Neuronal stem cell (in vitro differentiated cells): ENCODE measurements at regions not wholly inside any gene's neighbourhood (a gene's known extent, or its start where the extent isn't known, plus 50 kb on each side); places are given as distances from the start of the nearest gene placed in this dataset.

Experiments
- DNase-seq: peaks from one replicate; pipeline ENCODE4 v3.0.0-alpha.2; 2013; ENCODE audit warnings: low spot score
- H2AFZ ChIP-seq: one replicate; pipeline ENCODE4 v1.6.1; 2013; ENCODE audit warnings: mild to moderate bottlenecking, low read length, inconsistent platforms
- H2AK5ac ChIP-seq: 2 replicates; pipeline ENCODE4 v1.6.1; 2013; ENCODE audit warnings: low read depth, mild to moderate bottlenecking, inconsistent platforms, low read length, moderate library complexity, mixed read lengths
- H2BK120ac ChIP-seq: 2 replicates; pipeline ENCODE4 v1.6.1; 2013; ENCODE audit warnings: low read depth, mild to moderate bottlenecking, inconsistent platforms, low read length, moderate library complexity, mixed read lengths
- H2BK12ac ChIP-seq: one replicate; pipeline ENCODE4 v1.6.1; 2013; ENCODE audit warnings: low read length, inconsistent platforms
- H2BK15ac ChIP-seq: 2 replicates; pipeline ENCODE4 v1.6.1; 2013; ENCODE audit warnings: mild to moderate bottlenecking, low read length, inconsistent platforms, mixed read lengths
- H2BK5ac ChIP-seq: one replicate; pipeline ENCODE4 v1.6.1; 2013; ENCODE audit warnings: inconsistent platforms, mild to moderate bottlenecking, low read length, moderate library complexity
- H3K14ac ChIP-seq: one replicate; pipeline ENCODE4 v1.6.1; 2013; ENCODE audit warnings: low read length, inconsistent platforms
- H3K18ac ChIP-seq: 2 replicates; pipeline ENCODE4 v1.6.1; 2013; ENCODE audit warnings: low read length, inconsistent platforms
- H3K23ac ChIP-seq: 2 replicates; pipeline ENCODE4 v1.6.1; 2013; ENCODE audit warnings: low read depth, mild to moderate bottlenecking, mixed read lengths, low read length, inconsistent platforms; ENCODE audit not compliant: poor library complexity
- H3K27ac ChIP-seq: replicated peaks from 3 replicates; pipeline ENCODE4 v1.5.1; 2013; ENCODE audit warnings: low read length, inconsistent platforms
- H3K27me3 ChIP-seq, 3 experiments: 2 replicates each; pipeline ENCODE4 v1.6.1; 2013; ENCODE audit warnings: low read length in 3 of 3, mild to moderate bottlenecking in 2 of 3, inconsistent platforms in 1 of 3, low read depth in 1 of 3, mixed read lengths in 1 of 3, moderate library complexity in 1 of 3; ENCODE audit not compliant: control insufficient read depth in 3 of 3, insufficient read depth in 3 of 3
- H3K36me3 ChIP-seq, 2 donors: replicated peaks in 1 of 2; 2 replicates each; pipeline ENCODE4 v1.6.1; 2013; ENCODE audit warnings: low read length in 2 of 2; ENCODE audit not compliant: control insufficient read depth in 2 of 2, insufficient read depth in 2 of 2
- H3K4ac ChIP-seq: 2 replicates; pipeline ENCODE4 v1.6.1; 2013; ENCODE audit warnings: inconsistent platforms, mild to moderate bottlenecking, low read length, moderate library complexity
- H3K4me1 ChIP-seq, 2 donors: 1 replicate in 1 of 2; 2 replicates in 1 of 2; pipeline ENCODE4 v1.6.1; 2013; ENCODE audit warnings: low read length in 2 of 2, low read depth in 1 of 2; ENCODE audit not compliant: control insufficient read depth in 2 of 2, insufficient read depth in 1 of 2
- H3K4me2 ChIP-seq: one replicate; pipeline ENCODE4 v1.6.1; 2013; ENCODE audit warnings: mild to moderate bottlenecking, low read length, inconsistent platforms; ENCODE audit not compliant: insufficient read depth, poor library complexity, severe bottlenecking
- H3K4me3 ChIP-seq, 2 donors: 2 replicates each; pipeline ENCODE4 v1.5.1; 2013; ENCODE audit warnings: low read length in 2 of 2, mild to moderate bottlenecking in 2 of 2, inconsistent platforms in 1 of 2, moderate library complexity in 1 of 2
- H3K79me1 ChIP-seq: one replicate; pipeline ENCODE4 v1.6.1; 2013; ENCODE audit warnings: low read depth, mild to moderate bottlenecking, inconsistent platforms, low read length, moderate library complexity
- H3K9ac ChIP-seq: one replicate; pipeline ENCODE4 v1.6.1; 2013; ENCODE audit warnings: mild to moderate bottlenecking, low read depth, low read length, inconsistent platforms; ENCODE audit not compliant: poor library complexity
- H3K9me3 ChIP-seq, 2 donors: replicated peaks in 1 of 2; 2 replicates each; pipeline versions ENCODE3 to v1.6.1; 2013; ENCODE audit warnings: low read length in 2 of 2, mild to moderate bottlenecking in 2 of 2, inconsistent platforms in 1 of 2, low read depth in 1 of 2, mixed read lengths in 1 of 2, moderate library complexity in 1 of 2; ENCODE audit not compliant: control insufficient read depth in 2 of 2, insufficient read depth in 1 of 2
- H4K8ac ChIP-seq: one replicate; pipeline ENCODE4 v1.6.1; 2013; ENCODE audit warnings: low read depth, mild to moderate bottlenecking, inconsistent platforms, low read length, moderate library complexity
- H4K91ac ChIP-seq: one replicate; pipeline ENCODE4 v1.6.1; 2013; ENCODE audit warnings: low read length, low read depth, mild to moderate bottlenecking, inconsistent platforms; ENCODE audit not compliant: poor library complexity
- WGBS, 2 donors: extraction: QIAGEN DNeasy Blood & Tissue Kit; methylation state at CpG; one replicate each; pipeline ENCODE4 v1.1.7; 2013; ENCODE audit warnings: missing lambda C conversion rate in 2 of 2, mixed read lengths in 1 of 2; ENCODE audit not compliant: insufficient read length in 2 of 2, insufficient replicate concordance in 1 of 2; ENCODE audit errors: extremely low coverage in 2 of 2; 5-methylcytosine and 5-hydroxymethylcytosine counted together

- DNase-seq: no peak
- no CpG with 5 or more reads among the region's 5 CpGs for WGBS, 2 donors
- peak overlapping the region; percentile 49 for H3K18ac ChIP-seq
- H3K27me3 ChIP-seq: peaks cover 0 to 5% (median 0%) of the 10 kb centered on the region in 3 experiments
- no peaks in the 10 kb centered on the region for H3K4me1 ChIP-seq
- no peak overlapping the region for H2AK5ac ChIP-seq
- H3K27ac ChIP-seq: no peak overlapping the region
- H3K9ac ChIP-seq: no peak overlapping the region
- no peak overlapping the region for H2BK12ac ChIP-seq
- no peak overlapping the region for H3K4me3 ChIP-seq
- H3K36me3 ChIP-seq: no peaks in the 10 kb centered on the region
- no peak overlapping the region for H3K4me2 ChIP-seq
- no peak overlapping the region for H2AFZ ChIP-seq
- no peak overlapping the region for H4K91ac ChIP-seq
- H3K14ac ChIP-seq: peak overlapping the region; percentile 43
- H4K8ac ChIP-seq: no peak overlapping the region
- no peak overlapping the region for H2BK5ac ChIP-seq
- no peak overlapping the region for H2BK120ac ChIP-seq
- H3K23ac ChIP-seq: no peak overlapping the region
- no peak overlapping the region for H2BK15ac ChIP-seq
- no peak overlapping the region for H3K4ac ChIP-seq
- H3K9me3 ChIP-seq: no peaks in the 10 kb centered on the region
- H3K79me1 ChIP-seq: no peaks in the 10 kb centered on the region
These were observed 206.9 kb downstream of the RPLP1 start for GRCh38 chr15:69659454-69660050.

GRCh38 chr15:69660114-69660513 is 207.5 kb downstream of the RPLP1 start:
- Histone ChIP-seq H3K4me3 (no peak overlapping the region), H3K9ac (no peak overlapping the region), H3K23ac (no peak overlapping the region), H4K8ac (no peak overlapping the region), H3K18ac (no peak overlapping the region), H3K36me3 (no peaks in the 10 kb centered on the region), H3K4me2 (no peak overlapping the region), H2BK12ac (no peak overlapping the region), H3K27ac (no peak overlapping the region), H2BK15ac (no peak overlapping the region), H2BK120ac (peak overlapping the region; percentile 41), H3K27me3 (peaks cover 0 to 11% (median 0%) of the 10 kb centered on the region in 3 experiments), H3K4me1 (no peaks in the 10 kb centered on the region), H2AFZ (no peak overlapping the region), H2BK5ac (no peak overlapping the region), H3K4ac (no peak overlapping the region), H4K91ac (no peak overlapping the region), H3K79me1 (no peaks in the 10 kb centered on the region), H2AK5ac (no peak overlapping the region), H3K9me3 (no peaks in the 10 kb centered on the region), H3K14ac (no peak overlapping the region)
- DNase-seq: no peak
- no CpG with 5 or more reads among the region's 2 CpGs for WGBS, 2 donors

GRCh38 chr15:69660658-69661405 is 208.2 kb downstream of the RPLP1 start:
- Histone ChIP-seq H2BK120ac (no peak overlapping the region), H4K91ac (no peak overlapping the region), H3K4me2 (no peak overlapping the region), H2BK12ac (no peak overlapping the region), H3K14ac (no peak overlapping the region), H3K79me1 (no peaks in the 10 kb centered on the region), H2BK15ac (no peak overlapping the region), H3K27me3 (peaks cover 0 to 18% (median 0%) of the 10 kb centered on the region in 3 experiments), H3K27ac (no peak overlapping the region), H2AFZ (no peak overlapping the region), H4K8ac (no peak overlapping the region), H3K4me3 (no peak overlapping the region), H2BK5ac (no peak overlapping the region), H3K36me3 (no peaks in the 10 kb centered on the region), H3K9ac (no peak overlapping the region), H3K18ac (no peak overlapping the region), H3K4me1 (peaks cover 0 to 6% of the 10 kb centered on the region in 2 donors), H2AK5ac (peak overlapping the region; percentile 48), H3K9me3 (no peaks in the 10 kb centered on the region), H3K23ac (no peak overlapping the region), H3K4ac (no peak overlapping the region)
- no peak for DNase-seq
- no CpG with 5 or more reads among the region's 7 CpGs for WGBS, 2 donors

GRCh38 chr15:69661446-69661845 is 208.8 kb downstream of the RPLP1 start:
- Histone ChIP-seq H2BK15ac (no peak overlapping the region), H3K4me2 (no peak overlapping the region), H3K9me3 (no peaks in the 10 kb centered on the region), H3K14ac (peak overlapping the region; percentile 79), H2BK12ac (no peak overlapping the region), H4K91ac (no peak overlapping the region), H3K4me1 (peaks cover 0 to 9% of the 10 kb centered on the region in 2 donors), H3K9ac (no peak overlapping the region), H3K4me3 (peak overlapping the region in 1 of 2 donors; percentile 35), H3K23ac (peak overlapping the region; percentile 17), H2BK5ac (no peak overlapping the region), H3K18ac (peak overlapping the region; percentile 58), H2BK120ac (no peak overlapping the region), H3K36me3 (no peaks in the 10 kb centered on the region), H4K8ac (no peak overlapping the region), H2AK5ac (no peak overlapping the region), H3K79me1 (no peaks in the 10 kb centered on the region), H3K4ac (no peak overlapping the region), H2AFZ (no peak overlapping the region), H3K27ac (no peak overlapping the region), H3K27me3 (peaks cover 0 to 20% (median 0%) of the 10 kb centered on the region in 3 experiments)
- DNase-seq: no peak
- no CpG with 5 or more reads among the region's 6 CpGs for WGBS, 2 donors
